GM12878 (cell line): ENCODE measurements at regions not wholly inside any gene's neighbourhood (a gene's known extent, or its start where the extent isn't known, plus 50 kb on each side); places are given as distances from the start of the nearest gene placed in this dataset.

Experiments
- CHD2 ChIP-seq: IDR thresholded peaks from 2 replicates; pipeline ENCODE4 v1.6.1; 2011; ENCODE audit warnings: low read depth, low read length, improper control_type of control experiment, borderline replicate concordance
- EP300 ChIP-seq, 2 experiments: fragments of 150-350 bp in 1 of 2; IDR thresholded peaks; 2 replicates each; pipeline ENCODE4 v1.6.1; 2011 to 2012; ENCODE audit warnings: low read depth in 2 of 2, low read length in 2 of 2, borderline replicate concordance in 1 of 2, improper control_type of control experiment in 1 of 2, inconsistent platforms in 1 of 2; ENCODE audit not compliant: control insufficient read depth in 1 of 2
- MAX ChIP-seq: IDR thresholded peaks from 2 replicates; pipeline ENCODE4 v1.6.1; 2012; ENCODE audit warnings: low read depth, low read length, improper control_type of control experiment
- MEF2B ChIP-seq: fragments of 450-650 bp; IDR thresholded peaks from 2 replicates; pipeline ENCODE4 v1.6.1; 2018; ENCODE audit warnings: mild to moderate bottlenecking, moderate library complexity; ENCODE audit not compliant: partially characterized antibody, poor library complexity, severe bottlenecking

- TF ChIP-seq MEF2B (no peak), EP300 (IDR thresholded peaks at IDR 0.05; ENCODE audit: borderline replicate concordance in 1 of 2, control insufficient read depth in 1 of 2, low read depth in 2 of 2, low read length in 2 of 2) (no peak), CHD2 (no peak), MAX (no peak)
Measured at GRCh38 chr1:25100151-25100833, 132.0 kb downstream of the SYF2 start.
